ENCODE measurements at regions not wholly inside any gene's neighbourhood (a gene's known extent, or its start where the extent isn't known, plus 50 kb on each side); places are given as distances from the start of the nearest gene placed in this dataset.
"Not testable (repeated sequence)": the region's sequence is repeated elsewhere in the genome, so short reads cannot be mapped to it uniquely, and the experiment has no call there.

GRCh38 chr17:34475296-34475695 lies 104.1 kb upstream of the TMEM132E start:
- no peak for DNase-seq (ENCODE audit: low read depth)
- no peak for TF ChIP-seq CTCF (conservative IDR thresholded peaks at IDR 0.05; ENCODE audit: low read depth, low read length)
- H3K4me3 ChIP-seq (ENCODE audit: low read depth, low read length), result no peak overlapping the region

DNA sequence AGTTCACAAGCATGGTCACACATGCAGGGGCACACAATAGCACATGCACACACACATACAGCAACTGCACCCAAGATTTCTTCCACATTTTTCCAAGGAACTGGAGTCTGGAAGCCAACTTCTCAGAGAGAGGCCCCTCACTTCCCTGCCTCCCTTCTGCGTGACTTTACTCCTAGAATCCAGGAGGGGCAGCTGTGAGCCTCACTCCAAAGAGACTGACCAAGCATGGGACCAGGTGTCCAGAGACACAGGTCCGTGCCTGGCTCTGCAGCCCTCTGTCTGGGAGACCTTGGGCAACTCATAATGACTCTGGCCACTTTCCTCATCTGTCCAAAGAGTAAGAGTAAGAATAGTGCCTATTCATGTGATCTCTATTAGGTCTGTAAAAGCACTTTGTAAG lies 104.7 kb upstream of the TMEM132E start:
- no peak for DNase-seq (ENCODE audit: low read depth)
- no peak overlapping the region for H3K4me3 ChIP-seq (ENCODE audit: low read depth, low read length)
- no peak for TF ChIP-seq CTCF (conservative IDR thresholded peaks at IDR 0.05; ENCODE audit: low read depth, low read length)

DNA sequence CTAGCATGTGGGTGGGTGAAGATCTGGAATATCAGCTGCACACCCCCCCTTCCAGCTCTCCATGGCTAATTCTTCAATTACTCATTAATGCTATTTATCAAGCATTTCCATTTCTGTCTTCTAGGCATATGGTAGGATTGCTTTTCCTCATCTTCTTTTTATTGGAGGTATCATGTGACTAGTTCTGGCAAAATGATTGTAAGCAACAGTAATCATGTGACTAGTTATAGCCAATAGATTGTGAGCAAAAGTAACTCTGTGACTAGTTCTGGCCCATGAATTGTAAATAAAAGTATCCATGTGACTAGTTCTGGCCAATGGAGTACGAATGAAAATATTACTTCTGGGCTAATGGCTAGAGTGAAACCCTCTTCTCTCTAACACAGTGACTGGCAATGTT lies 107.0 kb upstream of the TMEM132E start:
- DNase-seq (ENCODE audit: low read depth), result no peak
- H3K4me3 ChIP-seq (ENCODE audit: low read depth, low read length), result no peak overlapping the region
- no peak for TF ChIP-seq CTCF (conservative IDR thresholded peaks at IDR 0.05; ENCODE audit: low read depth, low read length)

GRCh38 chr17:34471278-34471677 lies 108.1 kb upstream of the TMEM132E start:
- DNase-seq (ENCODE audit: low read depth); H3K4me3 ChIP-seq (ENCODE audit: low read depth, low read length): not testable (repeated sequence)

GRCh38 chr17:34465789-34466188 lies 102.8 kb upstream of the CCL1 start:
- no peak for DNase-seq (ENCODE audit: low read depth)
- TF ChIP-seq CTCF (conservative IDR thresholded peaks at IDR 0.05; ENCODE audit: low read depth, low read length), result no peak
- H3K4me3 ChIP-seq (ENCODE audit: low read depth, low read length), result no peak overlapping the region

DNA sequence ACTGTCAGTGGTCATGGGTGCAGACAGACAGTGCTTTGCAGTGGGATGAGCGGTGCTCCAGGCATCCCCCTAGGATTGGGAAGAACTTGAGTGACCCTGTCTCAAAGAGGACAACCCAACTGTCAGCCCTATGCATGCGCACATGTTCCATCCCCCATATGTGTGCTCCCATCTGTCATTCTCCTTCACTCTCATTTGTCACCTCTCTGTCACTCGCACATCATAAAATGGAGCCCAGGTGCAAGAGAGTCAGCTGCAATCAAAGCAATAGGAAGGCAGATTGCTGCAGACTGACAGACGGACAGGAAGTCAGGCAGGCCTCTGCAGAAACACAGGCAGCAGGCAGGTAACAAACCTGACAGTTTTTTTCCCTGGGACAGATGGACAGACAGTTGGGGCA lies 101.8 kb upstream of the CCL1 start:
- no peak for TF ChIP-seq CTCF (conservative IDR thresholded peaks at IDR 0.05; ENCODE audit: low read depth, low read length)
- no peak overlapping the region for H3K4me3 ChIP-seq (ENCODE audit: low read depth, low read length)
- DNase-seq (ENCODE audit: low read depth), result no peak

DNA sequence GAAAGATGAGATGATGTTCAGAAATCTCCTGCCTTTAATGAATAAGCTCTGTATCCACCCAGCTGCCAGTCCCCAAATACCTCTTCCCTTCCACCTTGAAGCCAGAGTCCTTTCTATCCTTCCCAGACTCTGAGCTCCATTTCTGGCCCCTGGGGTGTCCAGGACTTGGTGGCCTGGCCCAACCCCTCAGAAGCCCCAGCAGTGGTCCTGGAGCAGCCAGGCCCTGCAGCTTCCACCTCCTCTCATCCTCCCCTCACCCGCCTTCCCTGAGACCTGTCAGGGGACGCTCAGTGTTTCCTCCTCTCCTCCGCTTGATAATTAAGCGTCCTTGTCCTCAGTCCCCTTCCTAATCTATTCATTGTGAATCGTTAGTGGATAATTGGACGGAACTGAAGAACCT lies 95.2 kb upstream of the CCL1 start:
- no peak for TF ChIP-seq CTCF (conservative IDR thresholded peaks at IDR 0.05; ENCODE audit: low read depth, low read length)
- H3K4me3 ChIP-seq (ENCODE audit: low read depth, low read length), result no peak overlapping the region
- no peak for DNase-seq (ENCODE audit: low read depth)

GRCh38 chr17:34456121-34456520 lies 93.1 kb upstream of the CCL1 start:
- no peak for TF ChIP-seq CTCF (conservative IDR thresholded peaks at IDR 0.05; ENCODE audit: low read depth, low read length)
- H3K4me3 ChIP-seq (ENCODE audit: low read depth, low read length), result no peak overlapping the region
- DNase-seq (ENCODE audit: low read depth), result no peak
